ENCODE measurements at regions not wholly inside any gene's neighbourhood (a gene's known extent, or its start where the extent isn't known, plus 50 kb on each side); places are given as distances from the start of the nearest gene placed in this dataset.

- no peak for DNase-seq
Measured at GRCh38 chr5:129342796-129343195, 117.3 kb upstream of the ADAMTS19 start.

GRCh38 chr5:129345213-129345924 lies 114.7 kb upstream of the ADAMTS19 start:
- no peak for DNase-seq

GRCh38 chr5:129356846-129357245 lies 103.3 kb upstream of the ADAMTS19 start:
- DNase-seq, result no peak

- no peak for DNase-seq
Measured at GRCh38 chr5:129358069-129358468, 102.0 kb upstream of the ADAMTS19 start.

GRCh38 chr5:129359450-129359849 lies 100.6 kb upstream of the ADAMTS19 start:
- no peak for DNase-seq

- no peak for DNase-seq
Measured at GRCh38 chr5:129361441-129362025, 98.6 kb upstream of the ADAMTS19 start.

- DNase-seq, result no peak
Measured at GRCh38 chr5:129362456-129362855, 97.6 kb upstream of the ADAMTS19 start.

GRCh38 chr5:129363991-129364390 lies 96.1 kb upstream of the ADAMTS19 start:
- no peak for DNase-seq

- DNase-seq, result no peak
Measured at GRCh38 chr5:129367883-129368282, 92.2 kb upstream of the ADAMTS19 start.

- DNase-seq, result no peak
Measured at GRCh38 chr5:129372025-129372424, 88.1 kb upstream of the ADAMTS19 start.

- DNase-seq, result no peak
Measured at GRCh38 chr5:129377504-129377903, 82.6 kb upstream of the ADAMTS19 start.

GRCh38 chr5:129378961-129379360 lies 81.1 kb upstream of the ADAMTS19 start:
- no peak for DNase-seq

- DNase-seq, result no peak
Measured at GRCh38 chr5:129379406-129379805, 80.7 kb upstream of the ADAMTS19 start.

- DNase-seq, result no peak
Measured at GRCh38 chr5:129382921-129383672, 77.0 kb upstream of the ADAMTS19 start.

GRCh38 chr5:129384193-129384592 lies 75.9 kb upstream of the ADAMTS19 start:
- no peak for DNase-seq

GRCh38 chr5:129384736-129385135 lies 75.4 kb upstream of the ADAMTS19 start:
- DNase-seq, result no peak

- no peak for DNase-seq
Measured at GRCh38 chr5:129387944-129388343, 72.2 kb upstream of the ADAMTS19 start.

- DNase-seq, result no peak
Measured at GRCh38 chr5:129392681-129393080, 67.4 kb upstream of the ADAMTS19 start.

GRCh38 chr5:129395247-129395646 lies 64.9 kb upstream of the ADAMTS19 start:
- DNase-seq, result no peak

GRCh38 chr5:129398026-129398678 lies 61.9 kb upstream of the ADAMTS19 start:
- DNase-seq, result no peak

GRCh38 chr5:129399069-129399468 lies 61.0 kb upstream of the ADAMTS19 start:
- DNase-seq, result no peak

GRCh38 chr5:129400395-129400983 lies 59.6 kb upstream of the ADAMTS19 start:
- peak; percentile 5 for DNase-seq

GRCh38 chr5:129405222-129405621 lies 54.9 kb upstream of the ADAMTS19 start:
- no peak for DNase-seq

All from DMS 273 treated with DMSO at 0.1 percent for 48 hours (cell line).